GM18873 (cell line): ENCODE measurements at regions not wholly inside any gene's neighbourhood (a gene's known extent, or its start where the extent isn't known, plus 50 kb on each side); places are given as distances from the start of the nearest gene placed in this dataset.

ENCODE experiments used
- ATAC-seq: cut with Tn5 transposase; IDR thresholded peaks from one replicate; pipeline ENCODE4 v1.9.1; 2021; ENCODE audit warnings: mild to moderate bottlenecking, moderate library complexity, moderate number of reproducible peaks; ENCODE audit not compliant: unreplicated experiment, low FRiP score

DNA sequence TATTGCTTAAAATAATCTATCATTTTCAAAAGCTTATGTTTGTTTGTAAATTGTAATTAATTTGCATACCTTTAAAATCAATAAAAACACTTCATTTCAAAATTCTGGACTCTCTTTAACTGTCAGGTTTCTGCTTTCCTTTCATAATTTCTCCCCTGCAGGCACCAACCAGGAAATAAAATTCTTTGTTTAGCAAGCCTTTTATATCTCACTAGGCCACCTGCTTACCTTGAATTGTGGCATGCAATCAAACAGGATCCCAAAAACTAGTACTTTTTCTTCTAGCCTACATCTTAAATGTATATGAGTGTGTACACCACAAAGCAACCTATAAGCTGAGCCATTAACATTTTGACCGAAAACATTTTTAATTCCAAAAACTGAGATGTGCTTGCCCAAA, 233.1 kb downstream of the NR4A2 start:
- ATAC-seq, result no peak

DNA sequence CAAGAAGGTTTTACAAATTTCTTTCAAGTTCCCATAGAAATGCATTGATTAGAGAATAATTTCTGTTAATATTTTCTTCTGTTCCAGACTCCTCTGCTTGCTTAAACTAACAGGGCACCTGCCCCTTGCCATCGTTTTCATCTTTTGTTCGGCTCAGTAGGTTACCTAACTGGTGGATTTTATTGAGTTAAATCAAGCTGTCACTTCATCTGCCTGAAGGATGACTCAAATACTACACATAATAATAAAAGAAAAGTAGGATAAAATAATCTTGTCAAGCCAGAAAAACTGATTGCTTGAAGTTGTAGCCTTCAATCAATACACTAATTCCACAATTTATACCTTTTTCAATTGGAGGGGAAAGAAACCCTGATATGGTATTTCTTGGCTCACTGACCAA, 234.0 kb downstream of the NR4A2 start:
- no peak for ATAC-seq

- no peak for ATAC-seq
These were observed 243.9 kb downstream of the NR4A2 start for GRCh38 chr2:156088587-156088986.

GRCh38 chr2:156087875-156088274, 244.6 kb downstream of the NR4A2 start:
- no peak for ATAC-seq

GRCh38 chr2:156083763-156084493, 248.6 kb downstream of the NR4A2 start:
- ATAC-seq, result no peak

DNA sequence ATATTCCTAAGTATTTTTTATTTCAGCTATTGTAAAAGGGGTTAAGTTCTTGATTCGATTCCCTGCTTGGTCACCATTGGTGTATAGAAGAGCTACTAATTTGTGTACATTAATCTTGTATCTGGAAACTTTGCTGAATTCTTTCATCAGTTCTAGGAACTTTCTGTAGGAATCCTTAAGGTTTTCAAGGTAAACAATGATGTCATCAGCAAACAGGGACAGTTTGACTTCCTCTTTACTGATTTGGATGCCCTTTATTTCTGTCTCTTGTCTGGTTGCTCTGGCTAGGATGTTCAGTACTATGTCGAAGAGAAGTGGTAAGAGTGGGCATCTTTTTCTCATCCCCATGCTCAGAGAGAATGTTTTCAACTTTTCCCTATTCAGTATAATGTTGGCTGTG, 252.7 kb downstream of the NR4A2 start:
- no peak for ATAC-seq

DNA sequence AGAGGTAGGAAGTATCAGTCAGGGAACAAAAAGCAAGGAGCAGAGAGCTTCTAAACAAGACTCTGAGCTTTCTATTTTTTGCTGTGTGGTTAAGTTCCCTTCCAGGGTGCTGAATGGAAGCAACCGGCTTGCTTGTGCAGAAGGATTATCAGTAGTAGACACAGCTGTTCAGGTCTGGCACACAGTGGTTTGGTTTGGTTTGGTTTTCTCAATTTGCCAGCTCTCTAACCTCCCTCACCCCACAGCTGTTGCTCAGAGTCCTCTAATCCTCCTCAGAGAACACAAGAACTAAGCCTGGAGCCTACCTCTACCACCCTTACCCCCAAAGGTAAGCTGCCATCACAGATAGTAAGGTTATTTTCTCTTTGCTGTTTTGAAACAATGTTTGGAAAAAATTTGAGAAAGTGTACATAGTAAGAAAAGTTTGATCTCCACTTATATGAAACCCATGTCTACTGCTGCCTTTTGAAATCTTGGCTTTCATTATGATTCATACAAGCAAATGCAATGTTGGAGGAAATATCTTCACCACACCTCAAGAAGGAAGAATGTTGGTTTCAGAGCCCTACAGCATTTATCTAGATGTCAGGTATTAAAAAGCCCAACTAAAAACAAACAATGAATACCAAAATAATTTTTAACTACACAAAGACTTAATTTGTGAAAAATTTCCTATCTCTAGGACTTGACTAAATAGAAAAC, 255.3 kb downstream of the NR4A2 start:
- ATAC-seq, result no peak

DNA sequence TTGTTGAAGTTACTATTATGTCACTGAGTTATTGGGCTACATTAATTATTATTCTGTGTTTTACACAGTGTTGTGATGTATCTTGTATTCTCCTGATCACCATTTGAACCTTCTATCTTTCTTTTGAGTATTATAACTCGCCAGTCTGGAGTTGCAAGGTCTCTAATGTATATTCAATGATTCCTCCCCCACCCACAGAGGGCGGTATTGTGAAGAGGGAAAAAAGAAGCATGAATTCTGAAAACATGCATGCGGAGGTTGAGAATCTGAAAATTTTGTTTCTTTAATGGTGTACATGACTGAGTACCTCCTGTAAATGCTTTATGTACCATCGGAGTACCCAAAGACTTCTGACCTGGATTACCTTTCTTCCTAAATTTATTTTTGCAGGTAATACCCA, 266.6 kb downstream of the NR4A2 start:
- ATAC-seq, result no peak

GRCh38 chr2:156064540-156064939, 268.0 kb downstream of the NR4A2 start:
- ATAC-seq, result no peak

DNA sequence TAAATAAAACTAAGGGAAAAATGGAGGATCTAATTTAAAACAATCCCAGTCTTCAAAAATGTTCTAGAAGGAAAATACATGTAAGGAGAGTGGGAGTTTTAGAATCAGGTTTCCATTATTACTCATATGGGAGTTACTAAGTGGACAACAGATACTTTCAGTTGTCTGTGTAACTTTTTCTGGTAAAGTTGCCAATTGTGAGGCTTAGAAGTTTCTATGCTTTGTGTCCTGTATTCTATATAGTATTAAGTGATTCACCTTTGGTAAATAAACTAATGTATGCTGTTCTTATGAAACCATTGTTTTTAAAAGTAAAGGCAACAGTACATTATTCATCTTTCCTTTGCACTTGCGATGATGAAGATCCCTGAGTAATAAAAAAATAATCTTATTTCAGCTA, 274.9 kb downstream of the NR4A2 start:
- no peak for ATAC-seq

DNA sequence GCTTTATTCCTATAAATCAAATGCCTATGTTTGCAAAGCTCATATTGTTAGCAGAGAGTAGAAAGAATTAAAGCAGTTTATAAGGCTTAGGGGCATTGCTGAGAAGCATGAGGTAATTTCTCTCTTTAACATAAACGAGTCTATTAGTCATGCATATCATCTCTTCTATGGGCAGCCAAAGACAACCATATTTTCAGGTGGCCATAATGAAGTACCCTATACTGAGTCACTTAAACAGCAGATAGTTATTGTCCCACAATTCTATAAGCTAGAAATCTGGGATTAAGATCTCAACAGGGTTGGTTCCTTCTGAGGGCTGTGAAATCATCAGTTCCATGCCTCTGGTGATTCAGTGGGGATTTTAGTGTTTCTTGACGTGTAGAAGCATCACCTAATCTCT, 277.5 kb downstream of the NR4A2 start:
- no peak for ATAC-seq

DNA sequence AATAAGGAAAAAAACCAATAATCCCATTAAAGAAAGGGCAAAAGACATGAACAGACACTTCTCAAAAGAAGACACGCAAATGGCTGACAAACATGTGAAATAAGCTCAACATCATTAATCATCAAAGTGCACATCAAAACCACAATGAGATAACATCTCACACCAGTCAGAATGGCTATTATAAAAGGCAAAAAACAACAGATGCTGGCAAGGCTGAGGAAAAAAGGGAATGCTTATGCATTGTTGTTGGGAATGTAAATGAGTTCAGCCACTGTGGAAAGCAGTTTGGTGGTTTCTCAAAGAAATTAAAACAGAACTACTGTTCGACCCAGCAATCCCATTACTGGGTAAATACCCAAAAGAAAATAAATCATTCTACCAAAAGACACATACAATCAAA, 285.6 kb downstream of the NR4A2 start:
- ATAC-seq, result no peak

DNA sequence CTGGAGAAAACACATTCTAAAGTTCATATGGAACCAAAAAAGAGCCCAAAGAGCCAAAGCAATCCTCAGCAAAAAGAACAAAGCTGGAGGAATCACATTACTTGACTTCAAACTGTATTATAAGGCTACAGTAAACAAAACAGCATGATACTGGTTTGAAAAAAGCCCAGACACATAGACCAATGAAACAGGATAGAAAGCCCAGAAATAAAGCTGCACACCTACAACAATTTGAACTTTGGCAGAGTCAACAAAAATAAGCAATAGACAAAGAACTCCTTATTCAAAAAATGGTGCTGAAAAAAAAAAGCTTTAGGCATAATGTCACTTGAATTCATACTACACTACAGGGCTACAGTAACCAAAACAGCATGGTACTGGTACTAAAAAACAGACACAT, 289.6 kb downstream of the NR4A2 start:
- ATAC-seq, result no peak

DNA sequence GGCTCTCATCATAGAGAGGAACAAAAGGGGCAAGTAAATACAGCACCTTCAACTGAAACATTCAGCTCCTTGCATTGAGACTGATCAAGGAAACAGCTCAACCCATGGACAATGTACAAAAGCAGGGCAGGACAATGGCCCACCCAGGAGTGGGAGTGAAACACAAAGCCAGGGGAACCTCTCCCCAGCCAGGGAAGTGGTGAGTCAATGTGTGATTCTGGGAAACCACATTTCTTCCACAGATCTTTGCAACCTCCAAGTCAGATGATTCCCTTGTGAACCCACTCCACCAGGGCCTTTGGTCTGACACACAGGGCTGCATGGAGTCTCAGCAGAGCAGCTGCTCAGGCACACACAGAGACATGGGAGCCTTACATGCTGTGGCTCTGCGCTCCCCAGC, 294.5 kb downstream of the NR4A2 start:
- ATAC-seq, result no peak

DNA sequence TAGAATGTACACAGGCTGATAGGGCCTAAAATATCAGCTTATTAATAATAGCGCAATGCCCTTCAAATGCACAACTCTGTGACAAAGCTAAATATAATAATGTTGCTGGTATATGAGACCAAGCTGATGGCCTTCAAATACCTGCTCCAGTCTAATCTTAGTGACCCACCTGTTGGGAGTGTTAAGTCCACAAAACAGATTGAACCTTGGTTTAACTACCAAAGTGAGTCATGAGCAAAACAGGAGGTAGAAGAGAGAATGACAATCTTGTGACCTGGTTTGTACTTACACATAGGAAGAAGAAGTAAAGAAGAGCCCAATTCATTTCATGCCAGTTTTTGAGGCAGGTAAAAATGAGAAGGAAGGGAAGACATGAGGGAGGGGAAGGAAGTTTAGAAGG, 295.0 kb downstream of the NR4A2 start:
- ATAC-seq, result no peak

- ATAC-seq, result no peak
These were observed 301.4 kb downstream of the NR4A2 start for GRCh38 chr2:156031121-156031520.

GRCh38 chr2:156023229-156023869, 309.2 kb downstream of the NR4A2 start:
- ATAC-seq, result no peak

DNA sequence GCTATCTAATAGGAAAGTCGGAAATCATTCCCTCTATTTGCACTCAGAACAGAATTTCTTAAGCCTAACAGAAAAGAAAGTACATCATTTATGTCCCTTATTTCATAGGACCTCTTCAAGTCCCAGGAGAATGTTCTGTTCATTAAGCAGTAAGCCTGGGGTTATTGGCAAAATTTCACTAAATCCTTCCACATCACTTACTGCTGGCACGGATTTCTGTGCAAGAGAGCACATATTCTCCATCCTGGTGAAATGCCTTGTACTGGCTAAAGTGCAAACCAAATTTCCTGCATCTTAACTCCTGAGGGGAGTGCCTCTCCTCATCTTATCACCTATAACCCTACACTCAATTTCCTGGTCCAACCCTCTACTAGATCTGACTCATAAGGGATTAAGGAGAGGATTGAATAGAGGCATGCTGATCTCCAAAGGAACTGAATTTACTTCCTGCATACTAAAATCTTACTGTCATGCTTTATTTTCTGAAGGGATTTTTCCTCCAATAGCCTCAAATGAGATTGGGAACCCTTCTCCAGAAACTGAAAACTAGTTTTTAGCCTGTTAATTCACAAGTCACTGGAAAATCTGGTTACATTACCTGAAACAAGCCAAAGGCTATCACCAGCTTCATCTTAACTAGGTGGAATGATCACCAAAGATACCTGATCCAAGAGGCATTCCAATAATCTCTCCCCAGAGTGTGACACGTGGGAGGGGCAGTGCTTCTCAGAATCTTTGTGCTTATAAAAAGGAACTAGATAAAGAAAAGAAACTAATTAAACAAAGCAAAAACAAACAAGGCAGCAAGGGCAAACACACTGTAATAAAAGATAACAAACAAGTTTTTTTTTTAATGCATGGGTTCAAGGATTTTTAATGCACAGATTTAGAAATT, 311.1 kb downstream of the NR4A2 start:
- no peak for ATAC-seq

DNA sequence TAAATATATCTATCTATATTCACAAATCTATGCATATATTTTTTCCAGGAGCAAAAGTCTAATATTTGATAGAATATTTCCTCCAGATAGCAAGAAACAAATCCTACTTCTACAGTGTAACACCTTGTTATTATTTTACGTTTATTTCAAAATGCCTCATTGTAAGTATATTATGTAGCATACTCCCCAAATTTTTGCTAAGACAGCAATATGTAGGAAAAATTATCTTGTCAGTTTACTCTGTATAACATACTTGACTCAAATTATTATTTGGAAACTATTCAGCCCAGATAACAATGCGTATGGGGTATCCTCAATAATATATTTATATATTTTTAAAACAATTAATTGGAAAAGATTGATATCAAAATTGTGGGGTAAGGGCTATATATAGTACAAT, 313.2 kb downstream of the NR4A2 start:
- no peak for ATAC-seq

GRCh38 chr2:156017341-156017885, 315.1 kb downstream of the NR4A2 start:
- ATAC-seq, result no peak

GRCh38 chr2:156009293-156009692, 323.2 kb downstream of the NR4A2 start:
- no peak for ATAC-seq
